Activated naive CD4-positive, alpha-beta T cell treated with anti-CD3 and anti-CD28 coated beads, Interleukin-2, amount 50 U/mL, for 16 hours (primary cell): ENCODE measurements at regions not wholly inside any gene's neighbourhood (a gene's known extent, or its start where the extent isn't known, plus 50 kb on each side); places are given as distances from the start of the nearest gene placed in this dataset.
"Not testable (repeated sequence)": the region's sequence is repeated elsewhere in the genome, so short reads cannot be mapped to it uniquely, and the experiment has no call there.

ENCODE experiments used
- DNase-seq: peaks from one replicate; pipeline ENCODE4 v3.0.0-alpha.2; 2020

DNA sequence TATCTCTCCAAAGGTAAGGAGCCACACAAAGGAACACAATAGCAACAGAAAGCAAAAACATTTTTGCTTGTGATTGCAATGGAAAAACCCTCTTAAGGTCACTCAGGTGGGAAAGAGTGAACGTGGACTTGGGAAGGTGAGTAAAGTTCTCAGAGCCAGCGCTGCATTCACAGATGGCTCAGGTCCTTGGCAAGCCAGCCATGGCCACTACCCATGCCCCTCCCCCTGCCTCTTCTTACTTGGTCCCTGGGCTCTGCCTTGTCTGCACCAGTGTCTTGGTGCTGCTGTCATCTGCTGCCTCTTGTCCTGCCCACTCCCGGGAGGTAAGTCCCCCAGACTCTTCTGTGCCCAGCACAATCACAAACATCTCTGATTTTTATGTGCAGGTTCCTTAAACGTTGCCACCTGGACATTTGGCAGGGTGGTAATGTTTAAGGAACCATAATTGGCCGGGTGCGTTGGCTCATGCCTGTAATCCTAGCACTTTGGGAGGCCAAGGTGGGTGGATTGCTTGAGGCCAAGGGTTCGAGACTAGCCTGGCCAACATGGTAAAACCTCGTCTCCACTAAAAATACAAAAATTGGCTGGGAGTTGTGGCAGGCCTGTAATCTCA lies 74.6 kb downstream of the FEM1C start:
- DNase-seq, result no peak

DNA sequence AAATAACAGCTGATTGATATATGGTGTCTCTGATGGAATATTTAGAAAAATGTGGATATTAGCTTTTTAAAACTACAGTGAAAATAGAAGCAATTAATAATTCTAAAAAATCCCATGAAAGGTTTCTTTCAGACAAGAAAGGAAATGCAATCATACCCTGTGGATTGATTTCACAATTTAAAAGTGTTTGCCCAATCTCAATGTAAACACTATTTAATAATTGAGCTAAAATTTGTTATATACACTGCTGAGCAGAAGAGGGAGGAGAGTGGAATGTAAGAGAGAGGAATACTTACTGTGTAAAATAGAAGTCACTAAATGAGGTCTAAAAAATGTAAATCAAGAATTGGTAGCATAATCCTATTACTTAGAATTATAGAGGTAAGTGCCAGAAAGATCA lies 76.9 kb downstream of the FEM1C start:
- no peak for DNase-seq

DNA sequence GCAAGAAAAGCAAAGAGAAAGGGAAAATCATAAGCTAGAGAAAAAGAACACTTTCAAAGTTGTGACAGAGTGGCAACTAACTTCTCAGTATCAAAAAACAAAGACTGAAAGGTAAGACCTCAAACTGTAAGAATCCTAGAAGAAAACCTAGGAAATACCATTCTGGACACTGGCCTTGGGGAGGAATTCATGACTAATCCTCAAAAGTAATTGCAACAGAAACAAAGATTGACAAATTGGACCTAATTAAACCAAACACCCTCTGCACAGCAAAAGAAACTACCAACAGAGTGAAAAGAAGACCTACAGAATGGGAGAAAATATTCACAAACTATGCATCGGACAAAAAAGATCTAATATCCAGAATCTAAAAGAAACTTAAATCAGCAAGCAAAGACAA lies 79.1 kb downstream of the FEM1C start:
- DNase-seq, result no peak

DNA sequence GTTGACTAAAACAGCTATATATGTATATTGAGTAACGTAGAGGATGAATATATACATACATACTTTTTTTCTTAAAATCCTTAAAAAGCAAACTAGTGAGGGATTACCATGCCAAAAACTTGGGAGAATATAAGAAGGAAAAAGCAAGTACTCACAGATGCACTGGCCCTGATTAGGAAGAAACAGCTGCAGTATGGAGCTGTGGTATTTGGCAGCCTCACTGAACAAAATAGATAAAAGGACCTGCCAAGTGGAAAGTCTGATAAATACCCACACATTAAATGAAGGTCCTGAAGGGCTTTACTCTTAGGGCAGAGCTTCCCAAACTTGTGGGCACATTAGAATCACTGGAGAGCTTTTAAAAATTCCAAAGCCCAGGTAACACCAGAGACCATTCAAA lies 80.6 kb downstream of the FEM1C start:
- no peak for DNase-seq

DNA sequence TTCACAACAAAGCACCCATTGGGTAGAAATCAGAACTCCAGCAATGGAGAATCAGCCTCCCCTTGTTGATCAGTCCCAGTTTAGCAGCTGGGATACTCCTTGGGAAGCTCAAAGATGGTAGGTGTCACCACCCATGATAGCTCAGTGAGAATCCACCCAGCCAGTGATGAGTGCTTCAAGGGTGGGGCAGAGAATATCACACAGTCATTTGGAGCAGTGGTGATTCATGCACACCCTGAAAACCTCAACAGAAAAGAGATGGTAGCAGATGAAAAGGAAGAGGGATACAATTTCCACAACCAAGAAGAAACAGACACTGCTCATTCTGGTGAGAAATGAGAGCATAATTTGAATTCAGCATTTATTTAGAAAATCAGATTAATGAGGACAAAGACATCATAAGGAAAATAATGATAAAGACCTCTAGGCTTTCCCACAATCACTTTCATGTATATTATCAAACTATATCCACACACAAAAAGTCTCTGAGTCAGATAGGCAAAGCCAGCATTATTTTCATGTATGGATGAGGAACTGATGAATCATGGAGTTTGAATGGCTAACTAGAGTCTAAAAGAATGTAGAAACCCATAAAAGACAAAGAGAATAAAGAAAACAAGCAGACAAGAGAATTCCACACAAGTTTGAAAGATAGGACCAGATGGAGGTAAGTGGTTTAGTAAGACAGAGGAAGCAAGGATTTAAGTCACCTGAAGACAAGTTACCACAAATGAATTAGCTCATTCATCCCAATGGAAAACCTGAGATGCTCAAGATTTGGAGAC lies 82.9 kb downstream of the FEM1C start:
- DNase-seq, result peak; percentile 14

DNA sequence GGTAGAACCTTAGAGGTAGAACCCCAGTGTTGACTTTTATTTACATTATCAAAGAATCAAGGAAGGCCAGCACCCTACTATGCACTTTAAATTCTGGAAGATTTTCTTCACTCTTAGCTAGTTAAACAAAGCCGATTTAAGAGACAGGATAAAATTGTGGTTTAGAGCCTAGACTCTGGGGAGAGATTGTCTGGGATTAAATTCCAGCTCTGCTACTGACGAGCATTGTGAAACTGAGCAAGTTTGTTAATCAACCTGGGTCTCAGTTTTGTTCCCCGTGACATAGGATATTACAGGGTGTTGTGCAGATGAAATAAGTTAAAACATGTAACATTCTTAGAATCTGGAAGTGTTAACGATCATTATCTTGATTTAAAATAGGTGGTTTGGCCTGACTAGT lies 83.5 kb downstream of the FEM1C start:
- no peak for DNase-seq

DNA sequence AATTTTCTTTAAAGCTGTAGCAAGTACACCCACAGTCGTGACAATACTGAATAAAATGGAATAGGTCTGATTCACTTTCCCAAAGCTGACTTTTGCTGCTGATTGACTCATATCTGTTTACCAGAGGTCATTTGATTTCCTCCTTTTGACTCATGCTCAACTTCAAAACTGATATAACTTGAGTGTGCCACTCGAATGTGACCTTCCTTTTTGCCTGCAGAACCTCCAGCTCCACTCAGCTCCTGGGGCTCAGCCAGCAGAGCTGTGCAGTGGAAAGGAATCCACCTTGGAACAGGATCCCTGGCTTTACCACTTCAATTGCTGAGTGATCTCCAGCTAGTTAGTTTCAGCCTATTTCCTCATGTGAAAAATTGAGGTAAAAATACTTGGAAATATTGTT lies 84.1 kb downstream of the FEM1C start:
- no peak for DNase-seq

DNA sequence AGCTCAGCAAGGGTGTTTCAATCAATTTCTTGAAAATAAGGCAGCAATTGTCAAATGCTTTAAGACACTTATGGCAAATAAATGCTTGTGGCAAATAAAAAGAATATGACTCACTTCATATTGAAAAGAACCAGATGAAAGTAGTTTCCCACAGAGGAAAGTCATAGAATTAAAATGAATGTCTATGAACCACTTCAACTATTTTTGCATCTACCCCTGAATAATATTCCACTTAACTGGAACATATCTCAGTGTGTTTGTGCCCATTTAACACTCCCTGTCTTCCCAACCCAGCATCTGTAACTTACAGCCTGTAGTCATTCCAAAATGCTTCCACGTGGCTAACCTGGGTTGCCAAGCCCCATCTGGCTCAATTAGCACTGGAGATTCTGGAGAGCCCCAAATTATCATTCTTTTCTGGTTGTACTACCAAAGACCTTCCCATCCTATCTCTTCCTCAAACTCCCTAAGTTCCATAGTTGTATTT lies 84.7 kb downstream of the FEM1C start:
- DNase-seq, result no peak

DNA sequence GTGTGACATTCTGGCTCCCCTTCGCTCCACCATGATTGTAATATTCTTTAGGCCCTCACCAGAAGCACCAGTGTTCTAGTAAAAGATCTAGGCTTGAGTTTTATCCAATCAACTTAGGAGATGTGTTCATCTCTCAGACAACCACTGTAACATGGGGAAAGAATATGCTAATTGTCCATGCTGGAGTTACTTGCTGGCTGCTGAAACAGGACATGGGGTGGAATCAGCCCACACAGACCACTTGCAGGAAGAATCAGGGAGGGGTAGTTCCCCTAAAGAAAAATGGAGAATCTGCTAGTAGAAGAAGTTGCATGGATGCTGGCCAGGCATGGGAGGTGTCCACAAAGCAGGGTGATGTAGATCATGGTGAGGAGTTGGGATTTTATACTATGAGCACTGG lies 86.2 kb downstream of the FEM1C start:
- DNase-seq, result no peak

DNA sequence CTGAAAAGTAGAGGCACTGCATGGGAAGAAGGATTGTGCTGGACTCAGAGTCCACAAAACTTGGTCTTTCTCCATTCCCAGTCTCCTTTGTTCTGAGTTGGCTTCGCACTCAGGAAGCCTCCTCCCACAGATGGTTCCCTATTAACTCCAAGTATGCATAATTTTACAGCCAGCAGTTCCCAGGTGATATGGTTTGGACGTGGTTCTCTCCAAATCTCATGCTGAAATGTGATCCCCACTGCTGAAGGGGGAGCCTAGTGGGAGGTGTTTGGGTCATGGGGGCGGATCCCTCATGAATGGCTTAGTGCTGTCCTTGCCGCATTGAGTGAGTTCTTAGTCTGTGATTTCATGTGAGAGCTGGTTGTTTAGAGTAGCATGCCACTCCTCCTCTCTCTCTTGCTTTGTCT lies 86.6 kb downstream of the FEM1C start:
- no peak for DNase-seq

DNA sequence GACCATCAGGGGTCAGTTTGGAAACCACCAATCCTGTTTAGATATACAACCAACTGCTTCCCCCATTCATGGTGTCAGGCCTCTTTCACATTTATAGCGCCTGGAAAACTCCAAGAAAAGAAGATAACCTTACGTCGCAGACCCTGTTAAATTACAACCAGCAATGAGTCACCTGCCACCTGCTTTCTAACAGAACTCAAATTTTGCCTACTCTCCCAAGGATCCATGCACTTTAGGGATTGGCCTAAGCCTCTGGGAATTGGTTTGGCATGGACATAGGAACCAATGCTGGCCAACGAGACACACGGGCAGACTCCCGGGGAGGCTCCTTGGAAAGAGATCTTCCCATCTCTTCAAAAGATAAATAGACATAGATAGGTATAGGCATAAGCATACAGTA lies 87.0 kb downstream of the FEM1C start:
- no peak for DNase-seq

DNA sequence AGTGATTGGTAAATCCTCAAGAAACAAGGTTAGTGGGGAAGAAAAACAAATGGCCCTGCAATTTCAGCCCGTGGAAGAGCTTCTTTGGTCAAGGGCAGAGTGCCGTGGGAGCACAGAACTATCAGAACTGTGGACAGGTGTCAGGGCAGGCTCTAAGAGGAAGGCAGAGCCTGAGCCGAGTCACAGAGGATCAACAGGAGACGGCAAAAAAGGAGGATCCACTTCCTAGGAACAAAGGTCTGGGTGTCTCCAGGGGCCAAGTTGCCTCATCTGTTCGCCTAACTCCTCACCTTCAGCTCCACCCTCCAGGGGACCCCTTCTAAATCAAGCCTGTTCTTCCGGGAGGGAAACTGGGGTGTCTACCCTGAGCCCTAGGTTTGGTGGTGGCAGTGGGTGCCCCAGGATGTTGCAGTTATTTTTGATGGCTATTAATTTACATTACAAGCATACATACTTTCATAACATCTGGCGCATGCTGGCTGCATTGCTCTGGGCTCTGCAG lies 88.0 kb downstream of the FEM1C start:
- DNase-seq, result no peak

DNA sequence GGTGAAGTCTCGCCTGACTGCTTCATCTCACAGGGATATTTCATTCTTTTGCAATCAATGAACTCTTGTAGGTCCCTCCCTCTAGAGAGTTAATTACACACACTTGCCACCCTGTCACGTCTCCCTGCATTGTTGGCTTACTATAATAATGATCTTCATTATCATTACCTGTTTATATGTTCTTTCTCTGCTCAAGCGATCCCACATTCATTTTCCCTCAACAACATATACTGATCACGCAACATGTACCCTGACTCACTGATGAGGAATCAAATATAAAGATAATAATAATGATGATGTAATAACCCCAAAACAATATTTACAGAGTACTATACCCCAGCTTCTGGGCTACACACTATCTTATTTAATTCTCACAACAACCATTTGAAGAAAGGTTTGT lies 88.5 kb downstream of the FEM1C start:
- DNase-seq, result no peak

DNA sequence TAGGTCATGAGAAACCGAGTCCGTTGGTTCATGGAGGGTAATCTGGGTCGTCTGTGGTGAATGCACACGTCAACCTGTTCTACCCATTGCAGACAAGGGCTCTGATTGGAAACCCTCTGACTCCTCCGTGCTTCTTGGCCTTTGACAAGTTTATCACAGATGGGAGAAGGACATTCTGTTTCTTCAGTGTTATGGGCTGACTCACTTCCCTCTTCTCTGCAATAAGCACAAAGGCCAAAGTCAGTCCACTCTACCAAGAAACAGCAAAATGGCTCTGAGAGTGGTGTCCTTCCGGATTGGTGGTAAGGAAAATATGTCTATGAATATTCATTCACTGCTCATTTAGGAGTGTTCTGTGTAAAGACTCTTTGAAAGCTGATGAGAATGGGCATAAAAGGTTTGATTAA lies 89.3 kb downstream of the FEM1C start:
- no peak for DNase-seq

DNA sequence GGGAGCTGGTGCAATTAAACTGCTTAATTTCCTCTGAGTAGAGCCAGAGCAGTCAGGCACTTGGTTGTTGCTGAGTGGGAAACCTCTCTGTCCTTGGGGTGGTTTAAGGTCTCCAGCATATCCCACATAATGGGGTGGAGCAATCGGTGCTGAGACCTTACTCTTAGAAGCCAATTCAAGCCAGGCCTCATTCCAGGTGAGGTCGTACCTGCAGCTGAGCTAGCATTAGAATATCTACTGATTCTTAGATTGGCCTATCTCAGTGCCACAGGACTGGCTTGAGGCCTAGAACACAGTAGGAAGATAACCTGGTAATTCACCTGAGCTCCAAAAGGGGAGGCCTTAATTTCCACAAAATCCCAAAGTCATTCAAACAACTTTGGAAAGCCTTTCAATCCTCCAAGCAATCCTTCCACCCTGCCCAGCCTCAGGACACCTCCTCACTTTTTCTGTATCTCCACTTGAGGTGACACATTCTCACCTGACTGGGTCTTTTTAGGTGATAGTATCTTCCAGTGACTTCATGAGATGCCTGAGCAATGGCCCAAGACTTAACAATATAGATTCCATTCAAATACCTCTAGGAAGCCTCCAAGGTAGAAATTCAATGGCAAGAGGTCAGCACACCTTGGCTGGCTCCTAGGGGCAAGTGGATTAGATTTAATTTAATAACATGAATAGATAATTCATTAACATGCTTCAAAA lies 91.0 kb downstream of the FEM1C start:
- DNase-seq, result no peak

DNA sequence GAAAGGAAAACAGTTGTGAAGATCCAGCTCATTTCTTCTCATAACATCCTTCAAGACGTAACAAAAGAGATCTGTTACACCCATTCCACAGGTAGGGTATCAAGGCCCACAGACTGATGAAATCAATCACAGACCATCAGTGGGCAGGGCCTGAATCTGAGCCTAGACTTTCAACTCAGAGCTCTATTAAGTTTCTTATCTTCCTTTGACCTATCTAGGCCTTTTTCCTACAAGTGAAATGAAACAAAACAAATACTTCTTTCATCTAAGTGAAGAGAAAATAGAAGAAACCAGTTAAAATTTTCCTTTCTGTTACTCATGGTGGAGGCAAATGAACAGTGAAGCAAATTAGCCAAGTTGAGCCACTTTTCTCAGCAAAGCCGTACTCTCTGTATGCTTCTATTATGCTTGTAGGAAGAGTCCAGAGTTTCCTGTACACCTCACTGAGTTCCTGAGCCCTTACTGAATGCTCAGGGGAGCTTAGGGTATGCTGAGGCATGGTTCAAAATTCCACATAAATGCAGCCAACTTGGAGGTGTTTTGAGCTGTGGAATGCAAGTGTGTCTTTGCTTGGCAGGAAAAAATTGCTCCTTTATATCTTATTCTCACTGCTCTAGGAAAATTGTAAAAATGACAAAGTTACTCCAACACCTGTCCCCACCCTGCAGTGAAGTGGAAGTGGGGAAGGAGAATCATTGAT lies 91.9 kb downstream of the FEM1C start:
- no peak for DNase-seq

DNA sequence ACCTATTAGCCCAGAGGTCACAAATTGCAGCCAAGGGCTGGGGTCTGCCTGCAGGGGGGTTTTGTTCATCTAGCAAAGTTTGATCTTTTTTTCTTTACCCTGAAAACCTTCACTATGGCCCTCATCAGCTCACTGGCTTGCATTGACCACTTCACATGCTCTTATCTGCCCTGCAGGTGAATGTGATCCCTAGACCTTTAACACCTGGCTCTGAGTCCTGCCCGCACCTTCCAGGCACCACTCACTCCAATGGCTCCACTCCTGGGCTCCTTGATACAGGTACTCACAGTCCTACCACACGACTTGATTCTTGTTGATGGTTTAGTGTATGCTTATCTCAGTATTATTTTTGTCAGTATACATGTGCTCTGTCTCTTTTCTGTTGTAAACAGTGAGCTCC lies 92.5 kb downstream of the FEM1C start:
- DNase-seq, result no peak

DNA sequence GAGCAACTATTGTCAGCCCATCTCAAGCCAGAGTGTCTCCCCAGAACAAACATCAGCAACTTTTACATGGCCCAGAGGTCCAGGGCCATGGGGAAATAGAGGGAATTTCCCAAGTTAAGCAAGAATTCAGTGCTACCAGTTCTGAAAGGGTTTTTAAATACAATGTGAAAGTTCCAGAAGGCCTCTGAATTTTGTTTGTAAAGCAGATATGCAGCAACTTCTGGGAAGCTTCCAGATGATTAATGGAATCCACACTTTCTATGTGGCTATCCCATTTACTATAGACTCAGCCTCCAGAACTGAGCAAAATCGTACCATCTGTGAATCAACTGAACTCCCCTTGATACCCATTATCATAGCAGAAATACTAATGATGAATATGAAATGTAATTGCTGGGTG lies 93.8 kb downstream of the FEM1C start:
- DNase-seq, result no peak

DNA sequence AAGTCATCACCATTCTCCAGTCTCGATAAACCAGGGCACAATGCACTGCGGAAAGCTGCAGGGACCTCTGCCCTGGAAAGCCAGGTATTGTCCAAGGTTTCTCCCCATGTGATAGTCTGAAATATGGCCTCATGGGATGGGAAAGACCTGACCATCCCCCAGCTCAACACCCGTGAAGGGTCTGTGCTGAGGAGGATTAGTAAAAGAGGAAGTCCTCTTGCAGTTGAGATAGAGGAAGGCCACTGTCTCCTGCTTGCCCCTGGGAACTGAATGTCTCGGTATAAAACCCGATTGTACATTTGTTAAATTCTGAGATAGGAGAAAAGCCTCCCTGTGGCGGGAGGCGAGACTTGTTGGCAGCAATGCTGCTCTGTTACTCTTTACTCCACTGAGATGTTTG lies 95.9 kb downstream of the FEM1C start:
- DNase-seq, result not testable (repeated sequence)

DNA sequence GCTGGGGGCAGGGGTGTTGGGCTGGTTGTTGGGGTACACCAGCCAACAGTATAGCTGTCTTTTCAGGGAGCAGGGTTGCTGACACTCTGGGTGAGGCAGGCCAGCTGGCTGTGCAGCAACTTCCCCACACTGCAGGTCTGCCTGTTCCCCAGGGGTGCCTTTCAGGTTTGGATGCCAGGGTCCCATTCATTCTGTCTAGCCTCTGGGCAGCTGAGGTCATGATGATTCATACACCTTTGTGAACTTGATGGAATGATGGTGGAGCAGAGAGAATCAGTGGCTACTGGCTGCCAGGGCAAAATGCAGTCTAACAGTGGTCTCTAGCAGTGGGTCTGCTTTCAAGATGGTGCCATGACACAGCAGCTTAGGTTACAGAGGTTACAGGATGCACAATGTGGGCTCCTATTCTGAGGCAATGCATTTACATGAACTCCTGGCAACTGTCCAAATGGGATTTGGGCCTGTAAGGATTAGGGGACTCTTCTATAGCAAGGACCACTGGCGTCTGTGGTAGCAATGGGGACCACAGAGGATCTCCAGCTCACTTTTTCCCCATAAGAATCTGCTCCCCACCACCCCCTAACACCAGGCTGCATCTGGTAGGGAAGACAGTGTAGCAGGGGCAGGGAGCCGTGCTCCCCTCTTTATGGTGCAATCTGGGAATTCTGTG lies 103.7 kb downstream of the FEM1C start:
- DNase-seq, result no peak

DNA sequence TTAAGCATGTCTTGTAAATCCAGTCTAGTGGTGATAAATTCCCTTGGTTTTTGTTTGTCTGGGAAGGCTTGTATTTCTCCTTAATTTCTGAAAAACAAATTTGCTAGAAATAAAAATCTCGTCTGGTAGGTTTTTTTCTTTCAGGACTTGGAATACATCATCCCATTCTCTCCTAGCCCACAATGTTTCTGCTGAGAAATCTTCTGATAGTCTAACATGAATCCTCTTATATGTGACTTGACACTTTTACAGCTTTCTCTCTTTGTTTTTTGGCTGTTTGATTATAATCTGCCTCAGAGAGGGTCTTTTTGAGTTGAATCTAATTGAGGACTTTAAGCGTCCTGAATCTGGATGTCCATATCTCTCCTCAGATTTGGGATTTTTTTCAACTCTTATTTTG lies 104.9 kb downstream of the FEM1C start:
- DNase-seq, result no peak

DNA sequence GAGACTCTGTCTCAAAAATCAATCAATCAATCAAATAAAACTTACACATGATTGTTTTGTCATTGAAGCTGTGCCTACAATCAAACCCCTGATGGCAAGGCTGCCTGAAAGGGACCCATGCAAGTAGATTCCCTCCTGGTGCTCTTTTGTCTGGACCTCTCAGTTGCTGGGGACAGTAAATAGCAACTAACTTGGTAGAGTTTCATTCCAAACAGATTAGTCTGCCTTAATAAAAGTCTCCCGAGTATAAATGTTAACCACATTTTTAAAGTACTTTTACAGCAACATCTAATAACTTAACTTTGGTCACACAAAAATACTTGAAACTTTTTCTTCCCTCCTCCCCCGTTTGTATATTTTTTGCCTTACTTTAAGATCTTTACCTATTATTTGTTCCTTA lies 105.5 kb downstream of the FEM1C start:
- no peak for DNase-seq
